ENCODE measurements at regions not wholly inside any gene's neighbourhood (a gene's known extent, or its start where the extent isn't known, plus 50 kb on each side); places are given as distances from the start of the nearest gene placed in this dataset.

DNA sequence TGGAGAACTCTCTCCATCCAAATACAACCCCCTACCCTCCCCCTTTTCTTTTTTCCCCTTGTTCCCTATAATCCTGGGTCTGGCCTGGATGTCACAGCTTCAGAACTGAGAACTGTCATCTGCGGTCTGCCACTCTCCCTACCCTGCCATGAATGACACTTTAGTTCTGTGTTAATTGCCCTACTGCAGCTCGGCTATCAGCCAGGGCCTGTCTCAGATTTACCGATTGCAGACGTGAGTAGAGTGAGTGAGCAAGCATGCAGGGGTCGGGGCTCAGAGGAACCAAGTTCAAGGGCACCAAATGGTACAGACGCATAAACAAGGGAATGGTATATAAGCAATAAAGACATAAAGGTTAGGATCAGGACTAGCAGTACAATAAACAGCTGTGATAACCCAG is 967.8 kb downstream of the BCL11A start:
- H3K4me3 ChIP-seq (replicated peaks; ENCODE audit: insufficient read depth, low read length) = no peak overlapping the region
- H3K27ac ChIP-seq (replicated peaks) = no peak overlapping the region
- DNase-seq (ENCODE audit: low read depth in 1 of 2, low spot score in 1 of 2) = no peak
- H3K27me3 ChIP-seq (ENCODE audit: insufficient read depth, poor library complexity, severe bottlenecking) = no peaks in the 10 kb centered on the region
- TF ChIP-seq GABPA (IDR thresholded peaks at IDR 0.05; ENCODE audit: low read depth) (no peak), POLR2AphosphoS5 (IDR thresholded peaks at IDR 0.05; ENCODE audit: low read depth) (no peak), SPI1 (IDR thresholded peaks at IDR 0.05; ENCODE audit: borderline replicate concordance, low read depth) (no peak)
- TF ChIP-seq, protein P1, sequence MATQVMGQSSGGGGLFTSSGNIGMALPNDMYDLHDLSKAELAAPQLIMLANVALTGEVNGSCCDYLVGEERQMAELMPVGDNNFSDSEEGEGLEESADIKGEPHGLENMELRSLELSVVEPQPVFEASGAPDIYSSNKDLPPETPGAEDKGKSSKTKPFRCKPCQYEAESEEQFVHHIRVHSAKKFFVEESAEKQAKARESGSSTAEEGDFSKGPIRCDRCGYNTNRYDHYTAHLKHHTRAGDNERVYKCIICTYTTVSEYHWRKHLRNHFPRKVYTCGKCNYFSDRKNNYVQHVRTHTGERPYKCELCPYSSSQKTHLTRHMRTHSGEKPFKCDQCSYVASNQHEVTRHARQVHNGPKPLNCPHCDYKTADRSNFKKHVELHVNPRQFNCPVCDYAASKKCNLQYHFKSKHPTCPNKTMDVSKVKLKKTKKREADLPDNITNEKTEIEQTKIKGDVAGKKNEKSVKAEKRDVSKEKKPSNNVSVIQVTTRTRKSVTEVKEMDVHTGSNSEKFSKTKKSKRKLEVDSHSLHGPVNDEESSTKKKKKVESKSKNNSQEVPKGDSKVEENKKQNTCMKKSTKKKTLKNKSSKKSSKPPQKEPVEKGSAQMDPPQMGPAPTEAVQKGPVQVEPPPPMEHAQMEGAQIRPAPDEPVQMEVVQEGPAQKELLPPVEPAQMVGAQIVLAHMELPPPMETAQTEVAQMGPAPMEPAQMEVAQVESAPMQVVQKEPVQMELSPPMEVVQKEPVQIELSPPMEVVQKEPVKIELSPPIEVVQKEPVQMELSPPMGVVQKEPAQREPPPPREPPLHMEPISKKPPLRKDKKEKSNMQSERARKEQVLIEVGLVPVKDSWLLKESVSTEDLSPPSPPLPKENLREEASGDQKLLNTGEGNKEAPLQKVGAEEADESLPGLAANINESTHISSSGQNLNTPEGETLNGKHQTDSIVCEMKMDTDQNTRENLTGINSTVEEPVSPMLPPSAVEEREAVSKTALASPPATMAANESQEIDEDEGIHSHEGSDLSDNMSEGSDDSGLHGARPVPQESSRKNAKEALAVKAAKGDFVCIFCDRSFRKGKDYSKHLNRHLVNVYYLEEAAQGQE (IDR thresholded peaks at IDR 0.05; ENCODE audit: insufficient replicate concordance, low read depth) = no peak
- TF ChIP-seq, protein P2, sequence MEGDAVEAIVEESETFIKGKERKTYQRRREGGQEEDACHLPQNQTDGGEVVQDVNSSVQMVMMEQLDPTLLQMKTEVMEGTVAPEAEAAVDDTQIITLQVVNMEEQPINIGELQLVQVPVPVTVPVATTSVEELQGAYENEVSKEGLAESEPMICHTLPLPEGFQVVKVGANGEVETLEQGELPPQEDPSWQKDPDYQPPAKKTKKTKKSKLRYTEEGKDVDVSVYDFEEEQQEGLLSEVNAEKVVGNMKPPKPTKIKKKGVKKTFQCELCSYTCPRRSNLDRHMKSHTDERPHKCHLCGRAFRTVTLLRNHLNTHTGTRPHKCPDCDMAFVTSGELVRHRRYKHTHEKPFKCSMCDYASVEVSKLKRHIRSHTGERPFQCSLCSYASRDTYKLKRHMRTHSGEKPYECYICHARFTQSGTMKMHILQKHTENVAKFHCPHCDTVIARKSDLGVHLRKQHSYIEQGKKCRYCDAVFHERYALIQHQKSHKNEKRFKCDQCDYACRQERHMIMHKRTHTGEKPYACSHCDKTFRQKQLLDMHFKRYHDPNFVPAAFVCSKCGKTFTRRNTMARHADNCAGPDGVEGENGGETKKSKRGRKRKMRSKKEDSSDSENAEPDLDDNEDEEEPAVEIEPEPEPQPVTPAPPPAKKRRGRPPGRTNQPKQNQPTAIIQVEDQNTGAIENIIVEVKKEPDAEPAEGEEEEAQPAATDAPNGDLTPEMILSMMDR (IDR thresholded peaks at IDR 0.05; ENCODE audit: insufficient read depth, low read length) = no peak

DNA sequence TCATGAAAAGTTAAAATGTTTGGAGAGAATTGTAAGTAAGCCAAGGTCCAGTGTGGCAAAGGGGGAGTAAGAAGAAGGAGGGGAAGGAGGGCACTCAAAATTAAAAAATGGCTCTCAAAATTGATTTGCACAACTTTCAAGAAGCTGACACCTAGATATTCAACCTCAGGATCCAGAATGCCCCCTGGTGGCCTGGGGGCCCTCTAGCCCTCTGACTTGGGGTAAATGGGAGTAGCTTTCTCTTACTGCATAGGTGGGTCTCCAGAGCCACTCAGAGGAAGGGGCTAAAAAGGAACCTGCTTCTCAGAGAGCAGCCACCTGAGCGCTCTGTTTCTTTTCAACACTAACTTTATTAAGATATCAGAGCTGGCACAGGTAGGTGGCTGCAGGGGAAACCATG is 968.5 kb downstream of the BCL11A start:
- Histone ChIP-seq H3K4me3 (replicated peaks; ENCODE audit: insufficient read depth, low read length) (no peak overlapping the region), H3K27ac (replicated peaks) (no peak overlapping the region), H3K27me3 (ENCODE audit: insufficient read depth, poor library complexity, severe bottlenecking) (no peaks in the 10 kb centered on the region)
- peak in 1 of 2 experiments; percentile 37 for DNase-seq (ENCODE audit: low read depth in 1 of 2, low spot score in 1 of 2)
- TF ChIP-seq POLR2AphosphoS5 (IDR thresholded peaks at IDR 0.05; ENCODE audit: low read depth) = no peak
- TF ChIP-seq, protein P1 (IDR thresholded peaks at IDR 0.05; ENCODE audit: insufficient replicate concordance, low read depth) = no peak
- TF ChIP-seq, protein P2 (IDR thresholded peaks at IDR 0.05; ENCODE audit: insufficient read depth, low read length) = peak; percentile 4

DNA sequence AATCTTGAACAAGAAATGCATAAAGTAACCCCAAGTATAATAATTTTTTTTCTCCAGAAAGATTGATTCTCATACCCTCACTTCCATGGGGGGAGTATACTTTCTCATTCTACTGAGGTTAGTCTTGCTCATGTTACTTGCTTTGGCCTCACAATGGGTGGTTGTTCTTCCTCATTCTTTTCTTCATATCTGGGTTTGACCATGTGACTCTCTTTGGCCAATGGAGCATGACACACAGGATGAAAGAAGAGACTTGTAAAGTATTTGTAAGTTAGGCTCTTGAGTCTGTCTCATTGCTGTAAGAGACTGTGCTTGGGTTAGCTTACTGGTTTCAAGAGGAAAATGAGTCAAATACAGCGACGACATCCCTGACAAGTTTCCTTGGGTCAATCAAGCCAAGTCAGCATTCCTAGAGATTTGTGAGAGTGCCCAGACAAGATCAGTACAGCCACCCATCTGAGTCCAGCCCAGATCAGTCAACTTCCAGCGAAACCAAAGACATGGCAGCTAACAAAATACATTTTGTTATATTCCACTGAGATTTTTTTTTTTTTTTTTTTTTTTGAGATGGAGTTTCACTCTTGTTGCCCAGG is 970.2 kb downstream of the BCL11A start:
- Histone ChIP-seq H3K27ac (replicated peaks) (no peak overlapping the region), H3K4me3 (replicated peaks; ENCODE audit: insufficient read depth, low read length) (no peak overlapping the region), H3K27me3 (ENCODE audit: insufficient read depth, poor library complexity, severe bottlenecking) (no peaks in the 10 kb centered on the region)
- TF ChIP-seq POLR2AphosphoS5 (IDR thresholded peaks at IDR 0.05; ENCODE audit: low read depth) = no peak
- TF ChIP-seq, protein P2 (IDR thresholded peaks at IDR 0.05; ENCODE audit: insufficient read depth, low read length) = no peak
- DNase-seq (ENCODE audit: low read depth in 1 of 2, low spot score in 1 of 2) = no peak

DNA sequence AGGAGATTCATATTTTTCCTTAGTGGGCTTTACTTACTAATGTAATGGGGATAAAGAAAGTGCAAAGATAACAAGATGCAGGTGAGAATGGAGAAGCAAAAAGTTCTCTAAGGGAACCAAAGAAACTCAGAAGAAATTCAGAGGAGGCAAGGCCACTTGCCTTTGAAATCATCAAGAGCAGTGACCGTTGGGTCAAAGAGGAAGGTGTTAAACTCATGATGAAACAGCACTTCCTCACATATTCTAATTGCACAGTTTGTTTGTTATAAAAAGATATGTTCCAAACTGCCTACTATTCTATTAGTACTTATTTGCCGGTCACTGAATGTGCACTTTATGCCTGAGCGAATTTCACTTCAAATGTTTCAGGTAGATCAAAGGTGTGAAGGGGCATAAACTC is 975.1 kb downstream of the BCL11A start:
- Histone ChIP-seq H3K27ac (replicated peaks) (peak overlapping the region; percentile 63), H3K27me3 (ENCODE audit: insufficient read depth, poor library complexity, severe bottlenecking) (no peaks in the 10 kb centered on the region), H3K4me3 (replicated peaks; ENCODE audit: insufficient read depth, low read length) (no peak overlapping the region)
- DNase-seq (ENCODE audit: low read depth in 1 of 2, low spot score in 1 of 2) = peak in 1 of 2 experiments; percentile 56
- TF ChIP-seq, protein P2 (IDR thresholded peaks at IDR 0.05; ENCODE audit: insufficient read depth, low read length) = no peak
- no peak for TF ChIP-seq GABPA (IDR thresholded peaks at IDR 0.05; ENCODE audit: low read depth)
- no peak for TF ChIP-seq POLR2AphosphoS5 (IDR thresholded peaks at IDR 0.05; ENCODE audit: low read depth)
- peak; percentile 88 for TF ChIP-seq SPI1 (IDR thresholded peaks at IDR 0.05; ENCODE audit: borderline replicate concordance, low read depth)
- TF ChIP-seq, protein P1 (IDR thresholded peaks at IDR 0.05; ENCODE audit: insufficient replicate concordance, low read depth) = no peak

Data from HL-60 (cell line).